ENCODE measurements at regions not wholly inside any gene's neighbourhood (a gene's known extent, or its start where the extent isn't known, plus 50 kb on each side); places are given as distances from the start of the nearest gene placed in this dataset.

DNA sequence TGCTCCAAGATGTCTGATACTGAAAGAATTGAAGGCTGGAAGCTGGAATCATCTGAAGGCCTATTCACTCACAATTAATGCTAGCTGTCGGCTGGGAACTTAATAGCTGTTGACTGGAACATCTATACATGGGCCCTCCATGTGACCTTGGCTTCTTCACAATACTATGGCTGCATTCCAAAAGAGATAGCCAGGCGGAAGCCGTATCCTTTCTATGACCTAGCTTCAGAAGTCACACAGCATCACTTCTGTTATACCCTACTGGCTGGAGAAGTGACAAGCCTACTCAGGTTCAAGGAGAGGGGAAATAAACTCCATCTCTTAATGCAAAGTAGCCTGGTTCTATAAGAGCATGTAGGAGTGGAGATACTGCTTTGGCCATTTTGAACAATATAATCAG lies 50.9 kb upstream of the SPRED1 start:
- Histone ChIP-seq H3K4me3 (ENCODE audit: extremely low read depth in 1 of 4, insufficient read depth in 2 of 4, low read depth in 3 of 4, low read length in 4 of 4) (no peak overlapping the region), H3K9ac (replicated peaks in 1 of 4; ENCODE audit: extremely low read depth in 1 of 4, low read depth in 3 of 4, low read length in 3 of 4) (no peak overlapping the region), H3K27ac (ENCODE audit: low read depth, low read length) (no peak overlapping the region), H4K8ac (ENCODE audit: extremely low read depth, insufficient read depth, low read length) (no peak overlapping the region), H3K14ac (ENCODE audit: insufficient read length) (no peak overlapping the region), H2BK15ac (ENCODE audit: low read length) (no peak overlapping the region), H3K27me3 (replicated peaks in 1 of 4; ENCODE audit: control insufficient read depth in 3 of 4, extremely low read depth in 1 of 4, insufficient read depth in 3 of 4, low read length in 3 of 4) (no peaks in the 10 kb centered on the region), H3K18ac (ENCODE audit: extremely low read depth, low read length) (no peak overlapping the region), H3K23ac (ENCODE audit: insufficient read length) (no peak overlapping the region), H3K23me2 (ENCODE audit: low read depth, low read length) (no peaks in the 10 kb centered on the region), H3K9me3 (ENCODE audit: insufficient read depth in 2 of 2, low read depth in 1 of 2, low read length in 1 of 2) (no peaks in the 10 kb centered on the region), H3K56ac (replicated peaks; ENCODE audit: insufficient read length, low read depth, low read length) (no peak overlapping the region), H2BK12ac (ENCODE audit: low read depth, low read length) (no peak overlapping the region), H4K5ac (ENCODE audit: insufficient read length, low read depth, low read length) (no peak overlapping the region), H2AK5ac (ENCODE audit: low read depth, low read length) (no peak overlapping the region), H3K4me2 (ENCODE audit: insufficient read depth in 1 of 2, low read depth in 2 of 2, low read length in 2 of 2) (no peak overlapping the region), H3K4ac (replicated peaks; ENCODE audit: insufficient read length, low read depth, low read length) (no peak overlapping the region), H3K79me2 (ENCODE audit: control insufficient read depth in 1 of 2, insufficient read depth in 2 of 2, low read length in 2 of 2) (no peaks in the 10 kb centered on the region), H2BK5ac (ENCODE audit: low read depth, low read length) (no peak overlapping the region), H3K4me1 (replicated peaks in 1 of 4; ENCODE audit: control insufficient read depth in 3 of 4, insufficient read depth in 4 of 4, low read length in 3 of 4) (no peaks in the 10 kb centered on the region), H4K20me1 (replicated peaks in 1 of 2; ENCODE audit: control insufficient read depth in 1 of 2, insufficient read depth in 2 of 2, low read length in 2 of 2) (no peaks in the 10 kb centered on the region), H2AFZ (ENCODE audit: low read length) (no peak overlapping the region), H3K79me1 (ENCODE audit: low read depth, low read length) (no peaks in the 10 kb centered on the region), H3K36me3 (ENCODE audit: control insufficient read depth in 2 of 4, insufficient read depth in 4 of 4, low read length in 3 of 4) (no peaks in the 10 kb centered on the region), H4K91ac (replicated peaks; ENCODE audit: insufficient read length, low read length) (no peak overlapping the region), H2BK20ac (ENCODE audit: low read length) (no peak overlapping the region), H2BK120ac (replicated peaks; ENCODE audit: low read depth, low read length) (no peak overlapping the region)
- ChIA-PET CTCF (ENCODE audit: partially characterized antibody) (no interaction called here), POLR2A (ENCODE audit: partially characterized antibody) (no interaction called here)
- WGBS, 2 experiments (ENCODE audit: extremely low coverage in 1 of 2, insufficient coverage in 1 of 2, insufficient read length in 1 of 2, insufficient replicate concordance in 2 of 2, low coverage in 1 of 2, low lambda C conversion rate in 2 of 2, missing lambda C conversion rate in 1 of 2): 97% methylated on average over 3 of the region's 3 CpGs; no CpG with 5 or more reads in 1 of the 2 experiments
- no peak for DNase-seq (ENCODE audit: low read depth in 1 of 2, low spot score in 2 of 2)
- no peak for FAIRE-seq
- TF ChIP-seq KDM5A (IDR thresholded peaks at IDR 0.05; ENCODE audit: low read length) (no peak), KDM4A (IDR thresholded peaks at IDR 0.05; ENCODE audit: low read depth, low read length, severe bottlenecking) (no peak), HDAC2 (IDR thresholded peaks at IDR 0.05; ENCODE audit: borderline replicate concordance in 1 of 2, low read depth in 2 of 2, low read length in 2 of 2) (no peak), SAP30 (IDR thresholded peaks at IDR 0.05; ENCODE audit: insufficient read depth, insufficient replicate concordance, low read length) (no peak), RNF2 (IDR thresholded peaks at IDR 0.05; ENCODE audit: borderline replicate concordance, low read depth, low read length, missing control alignments, poor library complexity, severe bottlenecking) (no peak), HDAC6 (IDR thresholded peaks at IDR 0.05; ENCODE audit: low read depth, low read length) (no peak), SP2 (IDR thresholded peaks at IDR 0.05; ENCODE audit: low read length) (no peak), EGR1 (IDR thresholded peaks at IDR 0.05; ENCODE audit: borderline replicate concordance, low read depth, low read length) (no peak), MAFK (IDR thresholded peaks at IDR 0.05; ENCODE audit: low read depth, low read length) (no peak), ASH2L (IDR thresholded peaks at IDR 0.05; ENCODE audit: low read length) (no peak)
